H9 (cell line): ENCODE measurements at regions not wholly inside any gene's neighbourhood (a gene's known extent, or its start where the extent isn't known, plus 50 kb on each side); places are given as distances from the start of the nearest gene placed in this dataset.

Experiments
- DNase-seq: peaks from one replicate; pipeline ENCODE4 v3.0.0-alpha.2; 2017
- H2AFZ ChIP-seq: one replicate; pipeline ENCODE4 v1.6.1; 2013; ENCODE audit warnings: mild to moderate bottlenecking, low read length, control low read depth, moderate library complexity
- H2AK5ac ChIP-seq: 2 replicates; pipeline ENCODE4 v1.6.1; 2013; ENCODE audit warnings: low read length, control low read depth, mixed read lengths; ENCODE audit not compliant: insufficient read length
- H2BK120ac ChIP-seq: one replicate; pipeline ENCODE4 v1.6.1; 2013; ENCODE audit warnings: low read depth, mild to moderate bottlenecking, low read length, control low read depth, inconsistent platforms; ENCODE audit not compliant: poor library complexity, severe bottlenecking
- H2BK12ac ChIP-seq: 2 replicates; pipeline ENCODE4 v1.6.1; 2013; ENCODE audit warnings: low read length, control low read depth, mixed read lengths, low read depth; ENCODE audit not compliant: insufficient read length
- H2BK15ac ChIP-seq: 2 replicates; pipeline ENCODE4 v1.6.1; 2013; ENCODE audit warnings: low read depth, low read length, control low read depth
- H2BK20ac ChIP-seq: one replicate; pipeline ENCODE4 v1.6.1; 2013; ENCODE audit warnings: low read depth, mild to moderate bottlenecking, low read length, control low read depth, inconsistent platforms; ENCODE audit not compliant: poor library complexity, severe bottlenecking
- H2BK5ac ChIP-seq: 2 replicates; pipeline ENCODE4 v1.6.1; 2013; ENCODE audit warnings: low read length, control low read depth, mixed read lengths; ENCODE audit not compliant: insufficient read length
- H3K14ac ChIP-seq: 2 replicates; pipeline ENCODE4 v1.6.1; 2013; ENCODE audit warnings: low read length, control low read depth; ENCODE audit not compliant: insufficient read depth
- H3K18ac ChIP-seq: 2 replicates; pipeline ENCODE4 v1.6.1; 2013; ENCODE audit warnings: low read depth, mild to moderate bottlenecking, mixed read lengths, low read length, control low read depth; ENCODE audit not compliant: insufficient read length
- H3K23ac ChIP-seq: 2 replicates; pipeline ENCODE4 v1.6.1; 2013; ENCODE audit warnings: low read length, control low read depth, mixed read lengths, low read depth; ENCODE audit not compliant: insufficient read length
- H3K23me2 ChIP-seq: 2 replicates; pipeline ENCODE4 v1.6.1; 2013; ENCODE audit warnings: low read depth, mild to moderate bottlenecking, mixed read lengths, low read length, control low read depth; ENCODE audit not compliant: insufficient read length, poor library complexity, severe bottlenecking
- H3K27ac ChIP-seq: 2 replicates; pipeline ENCODE4 v1.5.1; 2013; ENCODE audit warnings: low read length, control low read depth, mixed read lengths, low read depth; ENCODE audit not compliant: insufficient read length
- H3K27me3 ChIP-seq: 2 replicates; pipeline ENCODE4 v1.6.1; 2013; ENCODE audit warnings: low read length, control low read depth, inconsistent platforms; ENCODE audit not compliant: insufficient read depth
- H3K4ac ChIP-seq: 2 replicates; pipeline ENCODE4 v1.6.1; 2013; ENCODE audit warnings: low read depth, mild to moderate bottlenecking, control low read depth, inconsistent platforms, low read length, moderate library complexity
- H3K4me1 ChIP-seq: 2 replicates; pipeline ENCODE4 v1.6.1; 2013; ENCODE audit warnings: low read length, control low read depth, inconsistent platforms; ENCODE audit not compliant: insufficient read depth
- H3K4me2 ChIP-seq: 2 replicates; pipeline ENCODE4 v1.6.1; 2013; ENCODE audit warnings: low read length, control low read depth, mixed read lengths; ENCODE audit not compliant: insufficient read length, insufficient read depth
- H3K56ac ChIP-seq: 2 replicates; pipeline ENCODE4 v1.6.1; 2013; ENCODE audit warnings: low read depth, mild to moderate bottlenecking, mixed read lengths, low read length, control low read depth; ENCODE audit not compliant: insufficient read length
- H3K79me1 ChIP-seq: 2 replicates; pipeline ENCODE4 v1.6.1; 2013; ENCODE audit warnings: low read depth, mild to moderate bottlenecking, moderate library complexity, low read length, control low read depth, inconsistent platforms; ENCODE audit not compliant: insufficient read depth, poor library complexity, severe bottlenecking
- H3K79me2 ChIP-seq: 2 replicates; pipeline ENCODE4 v1.6.1; 2013; ENCODE audit warnings: low read length, control low read depth, inconsistent platforms; ENCODE audit not compliant: insufficient read depth
- H3K9ac ChIP-seq: 2 replicates; pipeline ENCODE4 v1.6.1; 2013; ENCODE audit warnings: low read length, control low read depth, mixed read lengths; ENCODE audit not compliant: insufficient read length; ENCODE audit errors: extremely low read depth
- H3K9me3 ChIP-seq: one replicate; pipeline ENCODE4 v1.6.1; 2013; ENCODE audit warnings: low read depth, low read length, inconsistent platforms; ENCODE audit not compliant: control insufficient read depth
- H3T11ph ChIP-seq: one replicate; pipeline ENCODE4 v1.6.1; 2013; ENCODE audit warnings: mild to moderate bottlenecking, low read length, control low read depth, inconsistent platforms
- H4K20me1 ChIP-seq: one replicate; pipeline ENCODE4 v1.6.1; 2013; ENCODE audit not compliant: control insufficient read depth, insufficient read length, insufficient read depth
- H4K5ac ChIP-seq: 2 replicates; pipeline ENCODE4 v1.6.1; 2013; ENCODE audit warnings: low read depth, mild to moderate bottlenecking, mixed read lengths, low read length, control low read depth; ENCODE audit not compliant: insufficient read length
- H4K8ac ChIP-seq: replicated peaks from 2 replicates; pipeline ENCODE4 v1.6.1; 2013; ENCODE audit warnings: low read length, control low read depth, mixed read lengths, low read depth; ENCODE audit not compliant: insufficient read length
- H4K91ac ChIP-seq: 2 replicates; pipeline ENCODE4 v1.6.1; 2013; ENCODE audit warnings: low read depth, mild to moderate bottlenecking, moderate library complexity, mixed read lengths, low read length, control low read depth; ENCODE audit not compliant: insufficient read length
- H3K27ac Mint-ChIP-seq, 3 experiments: 2 replicates in 2 of 3; 3 replicates in 1 of 3; pipeline ENCODE4 v1.8.0; 2020 to 2021; ENCODE audit warnings: mixed read lengths in 3 of 3, mild to moderate bottlenecking in 1 of 3, moderate library complexity in 1 of 3
- H3K27me3 Mint-ChIP-seq: 2 replicates; pipeline ENCODE4 v1.8.0; 2021; ENCODE audit warnings: low read depth, mild to moderate bottlenecking, moderate library complexity, mixed read lengths
- H3K36me3 Mint-ChIP-seq, 3 experiments: 2 replicates in 2 of 3; 3 replicates in 1 of 3; pipeline ENCODE4 v1.8.0; 2020 to 2021; ENCODE audit warnings: low read depth in 3 of 3, mixed read lengths in 3 of 3; ENCODE audit not compliant: insufficient read depth in 1 of 3
- H3K4me1 Mint-ChIP-seq, 2 experiments: 2 replicates each; pipeline ENCODE4 v1.8.0; 2020; ENCODE audit warnings: mixed read lengths in 2 of 2
- H3K4me3 Mint-ChIP-seq, 2 experiments: 2 replicates in 1 of 2; 3 replicates in 1 of 2; pipeline ENCODE4 v1.8.0; 2020 to 2021; ENCODE audit warnings: mild to moderate bottlenecking in 2 of 2, mixed read lengths in 2 of 2, moderate library complexity in 1 of 2
- H3K9me3 Mint-ChIP-seq, 2 experiments: 2 replicates in 1 of 2; 3 replicates in 1 of 2; pipeline ENCODE4 v1.8.0; 2020; ENCODE audit warnings: mild to moderate bottlenecking in 2 of 2, mixed read lengths in 2 of 2, moderate library complexity in 1 of 2
- CTCF ChIP-seq: fragments of 200-600 bp; sonication (generic); conservative IDR thresholded peaks from 3 replicates; pipeline ENCODE4 v1.8.0; 2021; ENCODE audit warnings: antibody characterized with exemption, mild to moderate bottlenecking
- WGBS: extraction: QIAGEN DNeasy Blood & Tissue Kit; methylation state at CpG from one replicate; pipeline ENCODE4 v1.1.7; 2013; ENCODE audit warnings: missing lambda C conversion rate, low lambda C conversion rate, mixed read lengths; ENCODE audit not compliant: insufficient read length; ENCODE audit errors: extremely low coverage; 5-methylcytosine and 5-hydroxymethylcytosine counted together

DNA sequence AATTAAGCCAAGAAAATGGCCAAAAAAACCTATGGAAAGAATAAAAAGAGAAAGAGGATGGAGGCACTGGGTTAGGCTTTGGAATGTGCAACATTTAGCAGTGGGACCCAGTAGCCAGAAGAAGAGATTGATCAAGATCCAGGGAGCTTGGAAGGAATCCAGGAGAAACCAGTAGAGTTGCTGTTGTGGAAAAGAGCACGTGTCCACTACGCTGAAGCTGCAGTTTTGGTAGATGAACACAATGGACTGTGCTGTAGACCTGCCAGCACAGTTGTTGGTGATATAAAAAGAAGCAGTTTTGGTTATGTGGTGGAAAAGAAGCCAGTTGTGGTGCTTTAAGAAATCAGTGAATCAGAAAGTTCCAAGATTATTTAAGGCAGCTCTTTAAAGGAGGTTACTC lies 802.2 kb upstream of the POM121L12 start:
- no peak overlapping the region for H3K27ac ChIP-seq
- peaks cover 41 to 64% of the 10 kb centered on the region in 2 experiments for H3K9me3 Mint-ChIP-seq
- H2AK5ac ChIP-seq, result no peak overlapping the region
- WGBS, result no CpG with 5 or more reads among the region's 2 CpGs
- no peak overlapping the region for H3K9ac ChIP-seq
- H3K9me3 ChIP-seq, result peaks cover 10% of the 10 kb centered on the region
- H3K79me2 ChIP-seq, result no peaks in the 10 kb centered on the region
- no peak overlapping the region for H3K27ac Mint-ChIP-seq
- H4K91ac ChIP-seq, result no peak overlapping the region
- no peak overlapping the region for H3K14ac ChIP-seq
- peaks cover 16 to 49% (median 21%) of the 10 kb centered on the region in 3 experiments for H3K36me3 Mint-ChIP-seq
- no peak overlapping the region for H3T11ph ChIP-seq
- H2BK15ac ChIP-seq, result no peak overlapping the region
- H3K18ac ChIP-seq, result no peak overlapping the region
- no peak overlapping the region for H2BK120ac ChIP-seq
- H3K23me2 ChIP-seq, result no peaks in the 10 kb centered on the region
- no peak overlapping the region for H2BK20ac ChIP-seq
- H3K23ac ChIP-seq, result no peak overlapping the region
- H3K56ac ChIP-seq, result no peak overlapping the region
- no peaks in the 10 kb centered on the region for H4K20me1 ChIP-seq
- no peaks in the 10 kb centered on the region for H3K4me1 Mint-ChIP-seq
- H3K79me1 ChIP-seq, result no peaks in the 10 kb centered on the region
- H2AFZ ChIP-seq, result no peak overlapping the region
- H3K4me3 Mint-ChIP-seq, result no peak overlapping the region
- H2BK5ac ChIP-seq, result no peak overlapping the region
- no peak for TF ChIP-seq CTCF
- DNase-seq, result no peak
- no peak overlapping the region for H2BK12ac ChIP-seq
- no peak overlapping the region for H4K5ac ChIP-seq
- H3K4me2 ChIP-seq, result no peak overlapping the region
- H3K4me1 ChIP-seq, result no peaks in the 10 kb centered on the region
- no peak overlapping the region for H4K8ac ChIP-seq
- peaks cover 2% of the 10 kb centered on the region; the same call in 1 of the 2 replicates for H3K27me3 Mint-ChIP-seq
- no peaks in the 10 kb centered on the region for H3K27me3 ChIP-seq
- H3K4ac ChIP-seq, result no peak overlapping the region
